ENCODE measurements at regions not wholly inside any gene's neighbourhood (a gene's known extent, or its start where the extent isn't known, plus 50 kb on each side); places are given as distances from the start of the nearest gene placed in this dataset.

DNA sequence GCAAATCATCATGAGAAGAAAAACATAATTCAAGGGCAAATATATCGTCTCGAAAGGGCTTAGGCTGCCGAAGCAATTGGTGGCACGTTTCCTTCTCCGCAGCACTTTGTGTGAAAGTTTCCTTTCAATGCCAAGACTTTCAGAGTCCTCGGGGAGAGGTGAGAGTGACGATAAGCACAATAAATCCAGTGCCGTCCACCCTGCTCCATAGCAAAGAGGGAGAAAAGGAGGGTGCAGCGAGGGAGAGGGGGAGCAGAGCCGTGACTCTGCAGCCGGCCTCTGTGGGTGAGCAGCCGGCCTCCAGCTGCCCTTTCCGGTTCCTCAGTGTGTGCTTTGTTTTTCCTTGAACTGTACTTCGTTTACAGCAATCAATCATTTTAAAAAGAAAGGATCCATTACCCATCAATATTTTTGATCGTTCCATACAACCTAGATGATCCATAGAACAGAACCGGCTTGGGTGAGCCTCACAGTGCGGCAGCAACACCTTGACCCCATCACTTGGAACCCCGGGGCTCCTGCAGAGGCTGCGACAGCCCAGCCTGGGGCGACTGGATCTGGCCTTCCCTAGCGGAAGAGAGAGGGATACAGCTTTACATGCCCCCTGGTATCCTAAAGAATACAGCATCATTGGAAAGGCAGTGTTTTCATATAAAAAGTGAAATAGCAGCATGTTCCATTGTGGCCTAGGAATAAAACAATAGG lies 247.0 kb upstream of the IRX4 start:
- DNase-seq (ENCODE audit: low read depth): no peak

DNA sequence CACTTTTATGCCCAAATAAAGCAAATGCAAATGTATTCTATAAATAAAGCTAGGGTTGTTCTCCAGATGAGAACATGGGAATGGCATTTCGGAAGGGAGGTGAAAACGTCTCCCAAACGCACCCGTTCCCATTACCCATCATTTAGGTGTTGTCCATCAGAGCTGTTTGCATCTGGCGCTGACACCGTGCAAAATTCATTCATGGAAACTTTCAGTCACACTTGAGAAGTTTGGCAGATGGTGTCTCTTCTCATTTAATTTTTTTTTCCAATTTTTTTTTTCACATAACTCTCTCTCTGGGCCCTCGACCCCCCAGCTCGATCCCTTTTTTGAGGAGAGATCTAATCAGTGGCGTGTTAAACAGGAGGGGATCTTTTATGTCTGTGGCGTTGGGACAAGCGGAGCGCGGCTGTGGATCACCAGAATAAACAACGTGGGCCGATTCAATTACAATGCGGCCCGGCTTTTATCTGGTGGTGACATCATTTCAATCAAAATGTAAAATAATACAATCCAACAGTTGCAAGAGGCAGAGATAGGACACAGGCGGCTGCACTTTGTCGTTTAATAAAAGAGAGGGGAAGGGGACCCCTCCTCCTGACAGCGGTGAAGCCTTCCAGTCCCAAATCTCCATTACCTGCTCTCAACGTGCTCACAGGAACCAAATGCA lies 246.1 kb upstream of the IRX4 start:
- DNase-seq (ENCODE audit: low read depth): no peak

DNA sequence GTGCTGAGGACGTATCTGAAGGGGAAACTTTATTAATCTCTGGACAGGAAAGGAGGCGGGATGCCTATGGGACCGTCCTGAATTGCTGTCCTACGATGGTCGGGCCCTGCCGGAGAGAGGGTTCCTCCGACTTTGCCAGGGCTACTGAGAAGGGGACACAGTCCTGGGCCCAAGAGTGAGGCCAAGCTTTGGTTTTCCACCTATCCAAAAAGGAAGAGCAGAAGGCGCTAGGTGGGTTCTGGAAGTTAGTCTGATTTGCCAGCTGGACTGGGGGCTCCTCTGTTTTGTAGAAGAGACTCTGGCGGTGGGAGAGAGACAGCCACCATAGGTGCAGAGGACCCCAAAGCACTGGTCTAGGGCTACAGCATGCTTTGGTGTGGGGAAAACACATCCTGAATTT lies 243.8 kb upstream of the IRX4 start:
- no peak for DNase-seq (ENCODE audit: low read depth)

DNA sequence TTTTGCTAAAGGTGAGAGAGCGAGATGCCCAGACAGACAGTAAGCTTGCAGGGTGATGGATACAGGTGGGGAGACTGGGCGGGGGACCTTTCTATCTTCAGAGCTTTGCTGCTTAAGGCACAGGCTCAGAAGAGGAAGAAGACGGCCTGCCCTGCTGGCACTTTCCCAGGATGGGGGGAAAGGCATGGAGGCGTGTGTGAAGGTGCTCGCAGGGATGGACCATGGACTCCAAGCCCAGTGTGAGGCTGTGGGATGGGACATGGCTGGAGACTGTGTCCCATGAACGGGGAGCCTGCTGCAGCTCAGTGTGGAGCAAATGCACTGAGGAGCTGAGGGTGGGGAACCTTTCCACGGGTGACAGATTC lies 243.2 kb upstream of the IRX4 start:
- no peak for DNase-seq (ENCODE audit: low read depth)

DNA sequence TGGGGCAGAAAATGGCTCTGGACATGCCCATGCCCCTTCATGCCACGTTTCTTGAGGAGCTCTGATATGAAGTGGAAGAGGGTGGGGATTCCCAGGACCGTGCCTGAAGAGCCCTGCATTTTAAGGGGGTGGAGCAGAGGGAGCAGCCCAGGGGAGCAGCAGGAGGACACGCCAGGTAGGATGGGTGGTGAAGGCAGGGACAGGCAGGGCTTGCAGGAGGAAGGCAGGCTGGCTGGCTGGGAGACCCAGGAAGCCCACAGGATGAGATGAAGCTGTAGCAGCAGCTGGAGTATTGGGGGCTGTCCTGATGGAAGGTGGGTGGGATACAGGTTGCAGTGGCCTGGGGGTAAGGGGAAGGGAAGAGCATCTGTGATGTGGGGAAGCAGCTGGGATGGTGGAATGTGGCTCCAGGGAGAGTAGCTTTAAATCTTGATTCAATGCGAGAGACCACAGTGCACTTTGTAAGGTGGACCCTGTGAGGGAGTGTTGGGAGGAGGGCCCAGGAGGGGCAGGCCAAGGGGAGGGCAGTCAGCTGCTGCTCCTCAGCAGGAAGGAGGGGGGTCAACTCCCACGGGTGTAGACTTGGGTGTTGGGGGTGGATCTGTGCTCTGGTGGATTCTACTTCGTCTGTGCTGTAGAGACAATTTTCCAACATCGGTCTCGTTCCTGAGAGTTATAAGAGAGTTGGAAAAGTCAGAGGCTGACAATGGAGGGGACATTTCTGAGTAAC lies 242.6 kb upstream of the IRX4 start:
- no peak for DNase-seq (ENCODE audit: low read depth)

DNA sequence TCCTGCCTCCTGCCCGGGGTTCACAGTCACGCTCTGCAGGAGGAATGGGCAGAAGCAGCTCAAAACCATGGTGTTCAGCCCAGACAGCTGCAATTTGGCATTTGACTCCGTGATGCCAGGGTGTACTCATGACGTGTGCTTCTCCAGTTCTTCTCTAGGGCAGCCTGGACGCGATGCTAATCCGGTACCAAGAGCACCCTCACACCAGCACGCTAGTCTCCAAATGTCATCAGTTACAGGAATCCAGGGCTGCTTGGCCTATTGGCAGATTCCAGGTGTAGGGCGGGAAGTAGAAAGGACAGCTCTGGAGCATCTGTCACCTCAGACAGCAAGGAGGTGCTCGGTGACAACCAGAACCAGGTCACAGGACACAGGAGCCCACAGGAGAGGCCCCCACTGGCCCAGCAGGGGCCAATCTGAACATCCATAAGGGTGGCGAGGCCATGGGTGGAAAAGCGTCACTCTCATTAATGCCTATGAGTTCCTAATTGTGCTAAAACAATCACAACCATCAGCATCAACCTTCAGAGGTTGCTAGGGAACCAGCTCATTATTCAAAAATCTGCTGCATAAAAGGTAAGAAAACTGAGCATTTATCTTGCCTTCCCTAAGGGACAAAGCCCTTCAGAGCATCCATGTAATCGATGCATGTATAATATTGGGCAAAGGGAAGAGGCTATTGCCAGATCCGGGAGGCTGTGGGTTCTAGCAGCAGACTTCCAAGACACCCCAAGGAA lies 241.9 kb upstream of the IRX4 start:
- no peak for DNase-seq (ENCODE audit: low read depth)

DNA sequence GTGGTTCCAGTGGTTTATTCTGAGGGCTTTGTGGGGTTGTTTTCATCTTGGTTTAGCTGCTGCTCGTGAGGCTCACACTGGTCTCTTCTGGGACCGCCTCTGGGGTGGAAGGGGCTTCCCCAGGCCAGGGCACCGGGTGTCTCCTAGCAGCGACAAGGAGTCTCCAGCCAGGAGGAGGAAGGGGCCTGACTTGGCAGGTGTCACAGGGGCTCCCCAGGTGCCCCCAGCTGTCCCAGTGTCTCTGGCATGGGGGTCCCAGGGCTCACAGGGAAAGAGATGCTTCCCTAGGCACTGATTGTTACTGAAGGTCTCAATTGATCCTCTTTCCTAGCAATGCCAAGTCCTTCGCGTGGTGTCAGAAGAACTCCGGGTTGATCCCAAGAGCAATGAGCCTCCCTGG lies 241.1 kb upstream of the IRX4 start:
- no peak for DNase-seq (ENCODE audit: low read depth)

DNA sequence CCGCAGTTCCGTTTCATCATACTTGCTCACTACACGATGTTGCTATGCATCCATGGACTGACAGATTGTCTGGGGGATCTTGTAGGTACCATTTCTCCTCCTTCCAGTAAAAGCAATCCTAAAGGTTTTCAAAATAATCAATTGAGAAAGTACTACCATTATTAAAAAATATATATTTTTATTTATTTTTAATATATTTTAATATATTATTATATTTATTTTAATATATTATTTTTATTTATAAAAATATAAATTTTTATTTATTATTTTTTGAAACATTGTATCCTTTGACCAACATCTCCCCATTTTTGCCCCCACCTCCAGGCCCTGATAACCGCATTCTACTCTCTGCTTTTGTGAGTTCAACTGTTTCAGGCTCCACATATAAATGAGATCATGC lies 237.6 kb upstream of the IRX4 start:
- no peak for DNase-seq (ENCODE audit: low read depth)

DNA sequence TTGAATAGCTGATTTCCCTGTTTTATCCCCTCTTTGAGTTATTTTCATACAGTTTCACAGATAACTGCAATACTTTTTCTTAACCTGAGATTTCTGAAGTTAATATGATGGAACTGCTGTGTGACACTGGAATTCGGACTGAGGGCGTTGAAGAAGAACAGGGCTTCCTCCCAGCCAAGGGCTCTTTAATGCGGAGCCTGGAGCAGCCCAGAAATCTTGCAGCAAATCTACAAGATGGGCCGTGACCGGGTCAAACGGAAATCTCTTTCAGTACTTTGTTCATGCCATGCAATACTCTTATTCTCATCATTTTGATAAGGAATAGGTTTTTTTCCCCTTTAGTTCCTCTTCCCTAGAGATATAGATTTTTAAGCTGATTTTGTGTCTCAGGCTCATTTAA lies 236.8 kb upstream of the IRX4 start:
- DNase-seq (ENCODE audit: low read depth): no peak

DNA sequence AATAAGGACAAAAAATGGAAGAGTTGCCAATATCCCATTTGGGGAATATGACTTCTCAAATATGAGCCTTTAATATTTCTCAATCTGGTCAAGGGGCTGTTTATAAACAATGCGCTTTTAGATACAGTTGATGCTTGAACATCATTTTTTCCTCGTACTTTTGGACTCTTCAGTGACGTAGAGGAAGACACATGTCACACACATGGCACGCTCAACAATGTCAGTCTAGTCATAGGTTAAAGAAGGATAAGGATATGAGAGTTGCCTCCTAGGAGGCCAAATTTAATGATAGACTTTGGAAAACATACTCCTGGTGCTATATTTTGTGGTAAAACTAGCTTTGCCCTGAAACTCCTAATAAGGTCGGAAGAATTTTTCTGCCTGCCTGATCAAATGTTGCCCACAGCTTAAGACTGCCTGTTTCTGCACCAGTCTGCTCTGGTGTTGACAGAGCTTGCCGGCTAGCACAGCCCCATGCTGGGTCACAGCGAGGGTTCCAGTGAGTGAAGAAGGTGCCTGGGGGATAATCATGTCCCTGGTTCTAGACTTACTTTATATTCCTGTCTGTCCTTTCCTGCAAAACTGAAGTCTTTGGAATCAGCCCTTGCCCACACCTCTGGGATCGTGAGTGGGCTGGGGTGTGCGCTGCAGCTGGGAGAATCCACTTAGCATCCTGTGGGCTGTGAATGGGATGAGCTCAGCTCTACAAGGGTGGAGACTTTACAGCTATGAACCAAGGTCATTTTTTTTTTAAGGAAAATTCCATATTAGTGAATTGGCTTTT lies 230.8 kb upstream of the IRX4 start:
- no peak for DNase-seq (ENCODE audit: low read depth)

DNA sequence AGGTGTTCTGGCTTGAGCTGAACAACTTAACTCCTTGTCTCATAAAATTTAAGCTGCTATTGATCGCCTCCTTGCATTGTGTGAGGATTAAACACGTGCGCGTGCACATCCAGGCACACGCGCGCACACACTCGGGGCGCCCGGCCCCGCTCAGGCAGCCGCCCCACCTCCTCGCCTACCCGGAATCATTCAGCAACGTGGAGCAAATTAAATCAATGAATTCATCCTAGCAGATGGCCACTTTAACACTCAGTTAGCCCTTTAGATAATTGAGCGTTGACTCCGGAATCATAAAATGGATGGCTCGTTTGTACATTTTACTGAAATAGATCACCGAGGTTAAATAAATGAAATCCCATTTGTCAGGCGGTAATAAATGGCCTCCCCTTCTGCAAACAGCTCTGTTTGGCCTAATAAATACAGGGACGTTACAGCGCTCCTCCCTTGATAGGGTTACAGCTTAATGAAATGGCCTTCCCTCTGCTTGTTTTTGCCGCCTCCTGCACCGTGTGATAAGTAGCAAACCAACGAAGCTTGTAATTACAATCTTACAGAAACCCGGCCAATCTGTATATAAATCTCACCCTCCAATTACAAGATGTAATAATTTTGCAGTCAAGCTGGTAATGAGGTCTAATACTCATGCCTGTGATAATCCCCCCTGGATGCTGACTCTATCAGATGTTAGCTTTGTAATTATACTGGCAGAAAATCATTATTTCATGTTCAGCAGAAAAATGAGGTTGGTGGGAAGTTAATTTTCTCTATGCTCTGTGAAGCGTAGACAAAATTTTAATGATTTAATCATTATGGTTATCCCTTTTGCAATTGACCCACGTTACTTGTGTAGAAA lies 229.7 kb upstream of the IRX4 start:
- no peak for DNase-seq (ENCODE audit: low read depth)

DNA sequence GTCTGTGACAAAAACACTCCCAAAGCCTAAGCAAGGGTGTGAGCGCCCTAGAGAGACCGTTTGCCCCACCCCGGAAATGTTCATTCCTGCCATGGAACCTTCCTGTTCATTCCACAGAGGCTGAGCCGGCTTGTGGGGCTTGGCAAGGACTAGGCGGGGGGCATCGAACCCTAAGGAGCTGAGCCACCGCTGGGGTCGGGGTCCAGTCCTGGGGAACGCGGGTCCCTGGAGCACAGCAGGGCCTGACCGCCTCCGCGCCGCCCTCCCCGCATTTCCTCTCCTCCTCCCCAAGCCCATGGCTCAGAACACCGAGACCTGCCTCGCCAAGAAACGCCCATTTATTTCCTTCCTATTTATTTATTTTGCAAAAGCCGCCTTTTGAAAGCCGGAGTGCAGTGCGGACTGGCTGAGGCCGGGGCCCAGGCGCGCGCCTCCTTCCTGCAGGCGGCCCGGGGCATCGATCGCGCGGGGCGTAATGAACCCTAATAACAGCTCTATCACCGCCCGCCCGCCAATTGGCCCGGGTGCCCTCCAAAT lies 228.9 kb upstream of the IRX4 start:
- DNase-seq (ENCODE audit: low read depth): no peak

DNA sequence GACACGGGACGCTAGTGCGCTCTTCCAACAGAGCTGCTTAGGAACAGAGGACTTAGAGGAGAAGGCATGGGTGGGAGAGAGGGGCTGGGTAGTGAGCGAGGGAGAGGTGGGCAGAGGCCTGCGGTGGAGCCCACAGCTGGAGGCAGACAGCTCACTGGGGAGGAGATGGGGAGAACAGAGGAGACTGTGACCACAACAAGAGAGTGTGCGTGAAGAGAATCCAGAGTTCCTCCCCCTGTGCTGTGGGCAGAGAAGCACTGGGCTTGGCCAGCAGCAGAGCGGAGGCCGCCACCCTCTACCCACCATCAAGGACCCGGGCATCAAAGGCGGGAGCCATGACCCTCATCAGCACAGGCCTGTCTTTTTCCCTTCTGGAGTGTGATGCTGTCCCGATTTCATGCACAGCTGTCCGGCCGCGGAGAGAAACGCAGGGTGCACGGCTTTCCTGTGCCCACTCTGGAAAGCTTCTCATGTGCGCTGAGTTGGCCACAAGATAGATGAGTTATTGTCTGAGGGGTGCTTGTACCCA lies 228.3 kb upstream of the IRX4 start:
- no peak for DNase-seq (ENCODE audit: low read depth)

DNA sequence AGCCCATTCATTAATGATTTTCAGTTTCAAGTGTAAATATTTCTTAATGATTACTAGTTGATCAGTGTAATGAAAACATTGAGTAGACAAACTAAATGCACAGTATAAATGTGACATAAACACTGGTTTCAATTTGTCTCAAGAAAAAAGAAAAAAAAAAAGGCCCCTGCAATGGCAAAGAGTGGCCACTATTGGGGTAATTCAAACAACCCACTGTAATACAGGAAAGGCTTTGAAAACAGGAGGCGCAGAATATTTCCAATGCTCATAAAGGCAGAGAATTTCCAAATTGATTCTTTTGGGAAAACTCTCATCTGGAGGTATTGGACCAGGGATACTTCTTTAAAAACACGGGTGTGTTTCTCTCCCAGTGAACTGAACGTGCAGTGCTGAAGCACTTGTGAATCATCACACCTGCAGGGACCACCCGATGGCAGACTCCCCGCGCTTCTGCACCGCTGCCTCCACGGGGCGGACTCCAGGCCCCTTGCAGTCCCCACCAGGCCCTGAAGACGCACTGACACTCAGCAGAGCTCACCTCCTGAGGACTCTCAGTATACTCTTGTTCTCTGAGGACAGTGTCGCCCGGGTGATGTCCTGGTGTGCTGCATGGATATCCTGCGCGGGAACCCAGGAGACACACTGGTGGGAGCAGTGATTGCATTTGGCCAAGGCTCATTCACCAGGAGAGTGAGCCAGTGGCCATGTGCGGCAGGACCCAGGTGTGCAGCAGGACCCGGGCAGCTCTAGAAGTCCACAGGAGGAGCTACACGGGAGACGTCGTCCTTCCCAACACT lies 227.6 kb upstream of the IRX4 start:
- no peak for DNase-seq (ENCODE audit: low read depth)

DNA sequence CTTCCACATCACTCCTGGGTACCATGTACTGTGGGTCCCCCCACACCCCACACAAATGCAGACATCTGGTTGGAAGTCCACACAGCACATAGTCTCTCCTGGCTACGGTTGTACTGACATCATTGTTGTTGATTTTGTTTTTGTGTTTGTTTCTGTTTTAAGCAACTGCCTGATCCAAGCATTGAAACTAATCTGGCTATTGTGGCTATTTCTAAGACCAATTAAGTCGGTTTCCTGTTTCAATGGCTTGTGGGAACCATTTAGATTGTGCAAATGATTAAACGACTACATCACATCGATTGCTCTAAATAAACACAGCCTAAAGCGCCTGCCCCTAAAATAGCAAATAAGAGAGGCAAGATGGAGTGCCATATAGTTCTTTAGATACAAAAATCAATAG lies 226.8 kb upstream of the IRX4 start:
- DNase-seq (ENCODE audit: low read depth): no peak

DNA sequence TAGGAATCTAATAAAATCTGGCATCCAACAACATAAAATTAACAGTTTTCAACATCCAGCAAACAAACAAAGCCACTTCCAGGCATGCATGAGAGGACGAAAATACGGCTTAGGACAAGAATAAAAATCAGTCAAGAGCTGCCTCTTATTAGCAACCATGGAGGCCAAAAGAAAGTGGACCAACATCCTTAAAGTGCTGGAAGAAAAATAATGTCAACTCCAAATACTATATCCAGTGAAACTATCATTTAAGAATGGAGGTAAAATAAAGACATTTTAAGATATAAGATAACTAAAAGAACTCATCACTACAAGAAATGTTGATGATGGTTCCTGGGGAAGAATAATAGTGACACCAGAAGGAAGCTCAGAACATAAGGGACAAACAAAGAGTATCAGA lies 224.0 kb upstream of the IRX4 start:
- no peak for DNase-seq (ENCODE audit: low read depth)

DNA sequence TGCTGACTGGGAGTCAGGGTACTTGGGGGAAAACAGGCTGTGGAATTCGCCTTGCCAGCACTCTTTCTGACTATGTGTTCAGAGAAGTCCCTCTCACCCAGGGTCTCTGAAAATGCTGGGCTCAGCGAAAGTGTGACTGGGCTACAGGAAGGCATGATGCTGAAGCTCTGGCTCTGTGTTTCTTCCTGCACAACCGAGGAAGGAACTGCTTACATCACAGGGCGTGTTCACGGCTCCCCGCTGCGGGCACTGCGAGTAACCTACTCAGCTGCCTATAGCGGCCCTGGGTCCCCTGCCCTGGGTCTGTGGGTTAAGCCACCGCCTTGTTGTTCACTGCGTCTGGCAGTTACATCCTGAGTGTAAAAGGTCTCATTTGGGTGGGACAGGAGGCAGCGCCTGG lies 222.4 kb upstream of the IRX4 start:
- DNase-seq (ENCODE audit: low read depth): no peak

DNA sequence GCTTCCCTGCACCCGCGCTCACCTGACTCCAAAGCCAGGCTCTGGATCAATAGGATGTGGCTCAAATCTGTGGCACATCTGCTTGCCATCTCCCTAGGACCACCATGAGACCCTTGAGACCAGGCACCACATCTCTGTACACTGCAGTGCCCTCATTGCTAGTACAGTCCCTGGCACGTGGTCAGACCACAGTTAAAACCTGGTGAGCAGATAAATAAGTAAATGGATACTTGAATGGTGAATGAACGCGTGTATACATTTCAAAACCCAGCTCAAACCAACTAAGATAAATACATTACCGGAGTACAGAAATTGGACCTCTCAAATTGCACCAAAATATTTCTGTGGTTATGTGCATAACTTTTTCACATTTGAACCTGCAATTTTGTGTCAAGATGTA lies 221.2 kb upstream of the IRX4 start:
- DNase-seq (ENCODE audit: low read depth): no peak

All from fibroblast of the conjunctiva (primary cell).